GM12865 (cell line): ENCODE measurements at regions not wholly inside any gene's neighbourhood (a gene's known extent, or its start where the extent isn't known, plus 50 kb on each side); places are given as distances from the start of the nearest gene placed in this dataset.

ENCODE experiments used
- DNase-seq: peaks from one replicate; pipeline ENCODE4 v3.0.0; 2010; ENCODE audit warnings: low read depth
- H3K4me3 ChIP-seq: 2 replicates; pipeline ENCODE4 v1.5.1; 2011; ENCODE audit warnings: mild to moderate bottlenecking, low read depth, low read length, control low read depth
- CTCF ChIP-seq: IDR thresholded peaks from 2 replicates; pipeline ENCODE4 v1.5.1; 2011; ENCODE audit warnings: low read length, control low read depth, low read depth, inconsistent platforms; ENCODE audit not compliant: insufficient read depth; ENCODE audit errors: missing control alignments

GRCh38 chr2:22897428-22897827 is 487.6 kb upstream of the KLHL29 start:
- no peak overlapping the region for H3K4me3 ChIP-seq
- no peak for DNase-seq
- TF ChIP-seq CTCF, result no peak

- TF ChIP-seq CTCF, result no peak
- DNase-seq, result no peak
- no peak overlapping the region for H3K4me3 ChIP-seq
Observed at GRCh38 chr2:22900674-22901073, 484.3 kb upstream of the KLHL29 start.

- TF ChIP-seq CTCF, result no peak
- no peak overlapping the region for H3K4me3 ChIP-seq
Observed at GRCh38 chr2:22901471-22902179, 483.4 kb upstream of the KLHL29 start.

GRCh38 chr2:22902180-22902550 is 482.8 kb upstream of the KLHL29 start:
- H3K4me3 ChIP-seq, result no peak overlapping the region
- no peak for TF ChIP-seq CTCF
- DNase-seq, result no peak

More at GRCh38 chr2:22901471-22902179, 483.4 kb upstream of the KLHL29 start:
- DNase-seq, result no peak

GRCh38 chr2:22902662-22903165 is 482.3 kb upstream of the KLHL29 start:
- TF ChIP-seq CTCF, result no peak
- DNase-seq, result no peak
- H3K4me3 ChIP-seq, result no peak overlapping the region

GRCh38 chr2:22903616-22904015 is 481.4 kb upstream of the KLHL29 start:
- no peak for DNase-seq
- no peak overlapping the region for H3K4me3 ChIP-seq
- no peak for TF ChIP-seq CTCF
